ENCODE measurements at regions not wholly inside any gene's neighbourhood (a gene's known extent, or its start where the extent isn't known, plus 50 kb on each side); places are given as distances from the start of the nearest gene placed in this dataset.
A peak's percentile ranks its signal among the peaks of the same experiment; 100 is the strongest.

DNA sequence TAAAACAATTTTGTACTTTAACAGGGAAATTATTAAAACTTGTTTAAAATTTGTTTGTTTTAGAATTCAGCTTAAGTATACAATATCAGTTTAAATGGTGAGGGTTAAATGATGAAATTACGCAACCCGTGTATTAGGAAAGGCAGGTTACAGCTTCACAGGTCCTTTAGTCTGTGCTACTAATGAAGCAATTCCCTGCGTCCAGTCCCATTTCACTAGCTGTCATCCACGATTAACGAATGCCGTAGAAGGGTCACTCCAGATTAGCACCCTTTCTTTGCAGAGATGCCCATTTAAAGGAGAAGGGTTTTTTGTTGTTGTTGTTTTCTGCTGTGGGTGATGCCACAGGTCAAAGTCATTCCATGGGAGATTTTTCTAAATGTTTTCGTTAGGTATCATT is 457.6 kb upstream of the SLC10A2 start:
- no peak overlapping the region for H2BK5ac ChIP-seq (ENCODE audit: low read depth, low read length)
- H4K5ac ChIP-seq (ENCODE audit: insufficient read length, low read depth, low read length), result no peak overlapping the region
- no peak overlapping the region for H3K4me2 ChIP-seq (ENCODE audit: insufficient read depth in 1 of 2, low read depth in 2 of 2, low read length in 2 of 2)
- H3K18ac ChIP-seq (ENCODE audit: extremely low read depth, low read length), result no peak overlapping the region
- no peaks in the 10 kb centered on the region for H3K36me3 ChIP-seq (ENCODE audit: control insufficient read depth in 2 of 4, insufficient read depth in 4 of 4, low read length in 3 of 4)
- H2BK120ac ChIP-seq (replicated peaks; ENCODE audit: low read depth, low read length), result peak overlapping the region; percentile 21
- H3K27me3 ChIP-seq (replicated peaks in 1 of 4; ENCODE audit: control insufficient read depth in 3 of 4, extremely low read depth in 1 of 4, insufficient read depth in 3 of 4, low read length in 3 of 4), result no peaks in the 10 kb centered on the region
- H3K4ac ChIP-seq (replicated peaks; ENCODE audit: insufficient read length, low read depth, low read length), result no peak overlapping the region
- H3K79me1 ChIP-seq (ENCODE audit: low read depth, low read length), result no peaks in the 10 kb centered on the region
- peak overlapping the region; percentile 60; the same call in 1 of the 2 replicates for H2AFZ ChIP-seq (ENCODE audit: low read length)
- no peak overlapping the region for H2AK5ac ChIP-seq (ENCODE audit: low read depth, low read length)
- no peaks in the 10 kb centered on the region for H3K79me2 ChIP-seq (ENCODE audit: control insufficient read depth in 1 of 2, insufficient read depth in 2 of 2, low read length in 2 of 2)
- no peaks in the 10 kb centered on the region for H3K9me3 ChIP-seq (ENCODE audit: insufficient read depth in 2 of 2, low read depth in 1 of 2, low read length in 1 of 2)
- 95% methylated on average over 7 of the region's 7 CpGs; no CpG with 5 or more reads in 1 of the 2 experiments for WGBS, 2 experiments (ENCODE audit: extremely low coverage in 1 of 2, insufficient coverage in 1 of 2, insufficient read length in 1 of 2, insufficient replicate concordance in 2 of 2, low coverage in 1 of 2, low lambda C conversion rate in 2 of 2, missing lambda C conversion rate in 1 of 2)
- no peak overlapping the region for H3K14ac ChIP-seq (ENCODE audit: insufficient read length)
- no peak overlapping the region for H2BK12ac ChIP-seq (ENCODE audit: low read depth, low read length)
- H3K23me2 ChIP-seq (ENCODE audit: low read depth, low read length), result no peaks in the 10 kb centered on the region; the same call in 1 of the 2 replicates
- no peak overlapping the region for H3K27ac ChIP-seq (ENCODE audit: low read depth, low read length)
- no peaks in the 10 kb centered on the region for H3K4me1 ChIP-seq (replicated peaks in 1 of 4; ENCODE audit: control insufficient read depth in 3 of 4, insufficient read depth in 4 of 4, low read length in 3 of 4)
- no peak overlapping the region for H3K23ac ChIP-seq (ENCODE audit: insufficient read length)
- TF ChIP-seq TCF12 (IDR thresholded peaks at IDR 0.05; ENCODE audit: low read depth, low read length) (no peak), ASH2L (IDR thresholded peaks at IDR 0.05; ENCODE audit: low read length) (no peak), HDAC2 (IDR thresholded peaks at IDR 0.05; ENCODE audit: borderline replicate concordance in 1 of 2, low read depth in 2 of 2, low read length in 2 of 2) (no peak), SRF (IDR thresholded peaks at IDR 0.05; ENCODE audit: low read depth, low read length) (no peak), SIX5 (IDR thresholded peaks at IDR 0.05; ENCODE audit: low read depth, low read length) (no peak), CEBPB (IDR thresholded peaks at IDR 0.05; ENCODE audit: low read depth, low read length) (peak; percentile 35; the same call in 1 of the 2 replicates)
- no peak overlapping the region for H3K56ac ChIP-seq (replicated peaks; ENCODE audit: insufficient read length, low read depth, low read length)
- H3K4me3 ChIP-seq (ENCODE audit: extremely low read depth in 1 of 4, insufficient read depth in 2 of 4, low read depth in 3 of 4, low read length in 4 of 4), result no peak overlapping the region
- CTCF ChIA-PET (ENCODE audit: partially characterized antibody), result interaction anchor here (1.7 kb wide), 1 partner anchor 14 kb away, joined by 3 read pairs; no protein-coding TSS in a partner anchor
- H4K91ac ChIP-seq (replicated peaks; ENCODE audit: insufficient read length, low read length), result no peak overlapping the region
- no peaks in the 10 kb centered on the region for H4K20me1 ChIP-seq (replicated peaks in 1 of 2; ENCODE audit: control insufficient read depth in 1 of 2, insufficient read depth in 2 of 2, low read length in 2 of 2)
- POLR2A ChIA-PET (ENCODE audit: partially characterized antibody), result no interaction called here
- no peak overlapping the region for H3K9ac ChIP-seq (replicated peaks in 1 of 4; ENCODE audit: extremely low read depth in 1 of 4, low read depth in 3 of 4, low read length in 3 of 4)
- FAIRE-seq (no peak), DNase-seq (ENCODE audit: low read depth in 1 of 2, low spot score in 2 of 2) (no peak)
- H2BK20ac ChIP-seq (ENCODE audit: low read length), result no peak overlapping the region
- H2BK15ac ChIP-seq (ENCODE audit: low read length), result no peak overlapping the region
- H4K8ac ChIP-seq (ENCODE audit: extremely low read depth, insufficient read depth, low read length), result no peak overlapping the region
